ENCODE measurements at regions not wholly inside any gene's neighbourhood (a gene's known extent, or its start where the extent isn't known, plus 50 kb on each side); places are given as distances from the start of the nearest gene placed in this dataset.

DNA sequence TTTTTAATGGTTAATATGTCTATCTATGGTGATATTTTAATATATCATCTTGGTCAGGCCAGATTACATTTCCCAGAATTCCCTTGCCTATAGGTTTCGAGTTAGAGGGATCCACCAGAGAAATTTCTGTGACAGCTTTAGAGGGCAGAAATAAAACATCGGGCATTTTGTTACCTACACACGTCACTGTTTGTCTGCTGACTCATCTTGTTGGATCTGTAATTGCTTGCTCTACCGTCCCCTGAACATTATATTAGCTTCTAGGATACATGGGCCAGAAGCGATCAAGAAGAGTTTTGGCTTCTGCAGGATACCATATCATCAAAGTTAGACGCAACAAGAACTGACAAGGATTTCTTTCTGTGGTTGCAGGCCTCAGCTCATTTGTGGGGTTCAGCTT, 795.8 kb upstream of the GCFC2 start:
- Histone ChIP-seq H3K9ac (ENCODE audit: low read length) (no peak overlapping the region), H3K4me2 (ENCODE audit: low read depth, low read length, poor library complexity, severe bottlenecking) (no peak overlapping the region), H3K27ac (ENCODE audit: low read depth, low read length) (no peak overlapping the region), H3K4me3 (ENCODE audit: insufficient read depth, low read length, poor library complexity, severe bottlenecking) (no peak overlapping the region), H3K36me3 (ENCODE audit: low read length) (no peaks in the 10 kb centered on the region), H3K9me2 (replicated peaks; ENCODE audit: insufficient read depth, low read length) (no peaks in the 10 kb centered on the region), H2AFZ (ENCODE audit: low read depth, low read length, severe bottlenecking) (no peak overlapping the region), H4K20me1 (ENCODE audit: low read depth, low read length) (no peaks in the 10 kb centered on the region), H3K9me3 (ENCODE audit: insufficient read depth, low read length) (no peaks in the 10 kb centered on the region), H3K27me3 (ENCODE audit: low read length) (no peaks in the 10 kb centered on the region), H3K79me2 (ENCODE audit: insufficient read depth, low read length) (no peaks in the 10 kb centered on the region), H3F3A (ENCODE audit: insufficient read depth) (no peaks in the 10 kb centered on the region)
- TF ChIP-seq EZH2phosphoT487 (conservative IDR thresholded peaks at IDR 0.05; ENCODE audit: low read length), result no peak

DNA sequence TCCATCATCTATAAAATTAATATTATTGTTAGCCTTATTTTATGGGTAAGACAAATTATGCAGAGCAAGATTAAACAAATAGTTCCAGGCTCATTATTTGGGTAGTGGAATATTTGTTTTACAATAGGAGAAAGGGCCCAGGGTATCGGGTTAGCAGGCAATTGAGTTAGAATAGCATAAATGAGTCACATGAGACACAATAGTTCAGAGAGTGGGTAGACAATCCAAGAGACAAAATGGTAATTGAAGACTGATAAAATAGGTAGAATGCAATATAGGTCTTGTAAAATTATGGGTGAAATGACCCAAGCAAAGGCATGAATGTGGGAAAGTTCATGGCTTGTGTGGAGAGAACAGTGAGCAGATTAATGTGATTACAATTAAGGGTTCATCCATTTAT, 790.9 kb upstream of the GCFC2 start:
- no peaks in the 10 kb centered on the region for H3K9me2 ChIP-seq (replicated peaks; ENCODE audit: insufficient read depth, low read length)
- H3K4me2 ChIP-seq (ENCODE audit: low read depth, low read length, poor library complexity, severe bottlenecking), result no peak overlapping the region
- no peaks in the 10 kb centered on the region for H3F3A ChIP-seq (ENCODE audit: insufficient read depth)
- H3K4me3 ChIP-seq (ENCODE audit: insufficient read depth, low read length, poor library complexity, severe bottlenecking), result no peak overlapping the region
- no peaks in the 10 kb centered on the region for H3K36me3 ChIP-seq (ENCODE audit: low read length)
- H3K9me3 ChIP-seq (ENCODE audit: insufficient read depth, low read length), result no peaks in the 10 kb centered on the region
- no peak for TF ChIP-seq EZH2phosphoT487 (conservative IDR thresholded peaks at IDR 0.05; ENCODE audit: low read length)
- TF ChIP-seq, protein P1, sequence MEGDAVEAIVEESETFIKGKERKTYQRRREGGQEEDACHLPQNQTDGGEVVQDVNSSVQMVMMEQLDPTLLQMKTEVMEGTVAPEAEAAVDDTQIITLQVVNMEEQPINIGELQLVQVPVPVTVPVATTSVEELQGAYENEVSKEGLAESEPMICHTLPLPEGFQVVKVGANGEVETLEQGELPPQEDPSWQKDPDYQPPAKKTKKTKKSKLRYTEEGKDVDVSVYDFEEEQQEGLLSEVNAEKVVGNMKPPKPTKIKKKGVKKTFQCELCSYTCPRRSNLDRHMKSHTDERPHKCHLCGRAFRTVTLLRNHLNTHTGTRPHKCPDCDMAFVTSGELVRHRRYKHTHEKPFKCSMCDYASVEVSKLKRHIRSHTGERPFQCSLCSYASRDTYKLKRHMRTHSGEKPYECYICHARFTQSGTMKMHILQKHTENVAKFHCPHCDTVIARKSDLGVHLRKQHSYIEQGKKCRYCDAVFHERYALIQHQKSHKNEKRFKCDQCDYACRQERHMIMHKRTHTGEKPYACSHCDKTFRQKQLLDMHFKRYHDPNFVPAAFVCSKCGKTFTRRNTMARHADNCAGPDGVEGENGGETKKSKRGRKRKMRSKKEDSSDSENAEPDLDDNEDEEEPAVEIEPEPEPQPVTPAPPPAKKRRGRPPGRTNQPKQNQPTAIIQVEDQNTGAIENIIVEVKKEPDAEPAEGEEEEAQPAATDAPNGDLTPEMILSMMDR (IDR thresholded peaks at IDR 0.05; ENCODE audit: insufficient read depth, low read length, poor library complexity, severe bottlenecking), result no peak
- no peak overlapping the region for H3K9ac ChIP-seq (ENCODE audit: low read length)
- H3K27me3 ChIP-seq (ENCODE audit: low read length), result no peaks in the 10 kb centered on the region
- no peaks in the 10 kb centered on the region for H4K20me1 ChIP-seq (ENCODE audit: low read depth, low read length)
- no peaks in the 10 kb centered on the region for H3K79me2 ChIP-seq (ENCODE audit: insufficient read depth, low read length)
- no peak overlapping the region for H3K27ac ChIP-seq (ENCODE audit: low read depth, low read length)
- no peak overlapping the region for H2AFZ ChIP-seq (ENCODE audit: low read depth, low read length, severe bottlenecking)

DNA sequence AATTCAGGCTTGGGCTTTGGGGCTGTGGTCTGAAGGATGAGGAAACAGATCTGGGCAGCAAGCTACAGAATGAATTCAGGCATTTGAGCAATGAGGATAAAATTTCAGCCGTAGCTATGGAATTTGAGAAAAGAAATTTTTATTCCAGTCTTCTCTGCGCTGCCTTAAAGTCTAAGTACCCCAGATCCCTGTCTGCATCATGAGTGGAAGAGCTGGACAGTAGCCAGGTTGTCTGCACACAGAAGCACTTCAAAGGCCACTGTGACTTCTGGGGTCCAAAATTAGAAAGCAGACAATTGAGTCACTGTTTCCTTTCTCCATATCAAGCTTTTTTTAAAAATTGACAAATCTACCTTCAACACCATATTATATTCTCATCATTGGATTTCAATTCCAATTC, 787.6 kb upstream of the GCFC2 start:
- no peak overlapping the region for H2AFZ ChIP-seq (ENCODE audit: low read depth, low read length, severe bottlenecking)
- no peak overlapping the region for H3K9ac ChIP-seq (ENCODE audit: low read length)
- no peak overlapping the region for H3K27ac ChIP-seq (ENCODE audit: low read depth, low read length)
- no peaks in the 10 kb centered on the region for H3F3A ChIP-seq (ENCODE audit: insufficient read depth)
- H4K20me1 ChIP-seq (ENCODE audit: low read depth, low read length), result no peaks in the 10 kb centered on the region
- H3K9me2 ChIP-seq (replicated peaks; ENCODE audit: insufficient read depth, low read length), result no peaks in the 10 kb centered on the region
- no peak overlapping the region for H3K4me2 ChIP-seq (ENCODE audit: low read depth, low read length, poor library complexity, severe bottlenecking)
- no peaks in the 10 kb centered on the region for H3K36me3 ChIP-seq (ENCODE audit: low read length)
- no peaks in the 10 kb centered on the region for H3K9me3 ChIP-seq (ENCODE audit: insufficient read depth, low read length)
- TF ChIP-seq EZH2phosphoT487 (conservative IDR thresholded peaks at IDR 0.05; ENCODE audit: low read length), result no peak
- TF ChIP-seq, protein P1 (IDR thresholded peaks at IDR 0.05; ENCODE audit: insufficient read depth, low read length, poor library complexity, severe bottlenecking), result no peak
- H3K27me3 ChIP-seq (ENCODE audit: low read length), result no peaks in the 10 kb centered on the region
- no peak overlapping the region for H3K4me3 ChIP-seq (ENCODE audit: insufficient read depth, low read length, poor library complexity, severe bottlenecking)
- no peaks in the 10 kb centered on the region for H3K79me2 ChIP-seq (ENCODE audit: insufficient read depth, low read length)

DNA sequence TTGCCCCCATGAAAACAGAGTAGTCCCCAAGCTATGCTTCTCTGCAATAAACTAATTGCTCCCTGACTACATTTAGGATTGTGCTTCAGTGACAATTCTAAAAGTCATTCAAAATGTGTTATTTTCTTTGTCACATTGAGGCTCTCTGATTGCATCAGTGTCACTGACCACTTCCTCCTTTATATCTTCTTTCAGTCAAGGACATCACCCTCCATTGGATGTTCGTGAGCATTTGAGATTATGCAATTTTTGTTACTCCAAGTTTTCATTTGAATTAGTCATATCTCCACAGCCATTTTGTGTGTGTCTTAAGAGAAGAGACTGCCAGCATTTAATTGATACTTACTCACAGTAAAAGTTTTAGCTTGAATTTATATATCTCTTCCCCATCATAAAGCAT, 780.8 kb upstream of the GCFC2 start:
- TF ChIP-seq EZH2phosphoT487 (conservative IDR thresholded peaks at IDR 0.05; ENCODE audit: low read length), result no peak
- TF ChIP-seq, protein P1 (IDR thresholded peaks at IDR 0.05; ENCODE audit: insufficient read depth, low read length, poor library complexity, severe bottlenecking), result no peak
- Histone ChIP-seq H3F3A (ENCODE audit: insufficient read depth) (no peaks in the 10 kb centered on the region), H3K36me3 (ENCODE audit: low read length) (no peaks in the 10 kb centered on the region), H2AFZ (ENCODE audit: low read depth, low read length, severe bottlenecking) (no peak overlapping the region), H3K27me3 (ENCODE audit: low read length) (no peaks in the 10 kb centered on the region), H3K4me2 (ENCODE audit: low read depth, low read length, poor library complexity, severe bottlenecking) (no peak overlapping the region), H3K27ac (ENCODE audit: low read depth, low read length) (no peak overlapping the region), H3K9ac (ENCODE audit: low read length) (no peak overlapping the region), H4K20me1 (ENCODE audit: low read depth, low read length) (no peaks in the 10 kb centered on the region), H3K4me3 (ENCODE audit: insufficient read depth, low read length, poor library complexity, severe bottlenecking) (no peak overlapping the region), H3K79me2 (ENCODE audit: insufficient read depth, low read length) (no peaks in the 10 kb centered on the region), H3K9me2 (replicated peaks; ENCODE audit: insufficient read depth, low read length) (no peaks in the 10 kb centered on the region), H3K9me3 (ENCODE audit: insufficient read depth, low read length) (no peaks in the 10 kb centered on the region)
